Fibroblast of lung (primary cell): ENCODE measurements at regions not wholly inside any gene's neighbourhood (a gene's known extent, or its start where the extent isn't known, plus 50 kb on each side); places are given as distances from the start of the nearest gene placed in this dataset.

Experiments used
- EZH2 ChIP-seq: IDR thresholded peaks from 2 replicates; pipeline ENCODE4 v1.5.1; 2012; ENCODE audit warnings: low read length, control low read depth, mild to moderate bottlenecking; ENCODE audit errors: missing control alignments
- TF ChIP-seq, protein P1 (sequence below), 2 donors: IDR thresholded peaks in 1 of 2; conservative IDR thresholded peaks in 1 of 2; 1 replicate in 1 of 2; 2 replicates in 1 of 2; pipeline ENCODE4 v1.5.1; 2011 to 2012; ENCODE audit warnings: low read length in 2 of 2, control low read depth in 1 of 2, inconsistent platforms in 1 of 2, low read depth in 1 of 2, mild to moderate bottlenecking in 1 of 2

DNA sequence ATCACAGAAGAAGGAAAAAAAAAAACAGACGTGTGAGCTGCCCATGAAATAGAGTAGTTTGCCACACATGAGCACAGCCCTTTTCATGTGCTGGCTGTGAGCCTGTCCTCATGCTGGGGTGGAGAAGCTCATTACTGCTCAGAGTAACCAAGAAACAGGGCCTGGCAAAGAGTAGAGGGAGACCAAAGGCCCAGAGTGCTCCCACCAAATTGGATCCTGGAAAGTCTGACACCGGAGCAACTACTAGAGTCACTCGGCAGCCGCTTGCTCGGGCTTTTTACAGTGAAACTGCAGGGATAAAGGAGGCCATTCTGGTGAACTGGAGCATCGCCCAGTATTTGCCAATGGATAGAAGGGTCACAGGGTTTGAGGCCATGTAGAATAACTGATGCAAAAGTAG lies 64.4 kb upstream of the BARHL2 start:
- TF ChIP-seq, protein P1, sequence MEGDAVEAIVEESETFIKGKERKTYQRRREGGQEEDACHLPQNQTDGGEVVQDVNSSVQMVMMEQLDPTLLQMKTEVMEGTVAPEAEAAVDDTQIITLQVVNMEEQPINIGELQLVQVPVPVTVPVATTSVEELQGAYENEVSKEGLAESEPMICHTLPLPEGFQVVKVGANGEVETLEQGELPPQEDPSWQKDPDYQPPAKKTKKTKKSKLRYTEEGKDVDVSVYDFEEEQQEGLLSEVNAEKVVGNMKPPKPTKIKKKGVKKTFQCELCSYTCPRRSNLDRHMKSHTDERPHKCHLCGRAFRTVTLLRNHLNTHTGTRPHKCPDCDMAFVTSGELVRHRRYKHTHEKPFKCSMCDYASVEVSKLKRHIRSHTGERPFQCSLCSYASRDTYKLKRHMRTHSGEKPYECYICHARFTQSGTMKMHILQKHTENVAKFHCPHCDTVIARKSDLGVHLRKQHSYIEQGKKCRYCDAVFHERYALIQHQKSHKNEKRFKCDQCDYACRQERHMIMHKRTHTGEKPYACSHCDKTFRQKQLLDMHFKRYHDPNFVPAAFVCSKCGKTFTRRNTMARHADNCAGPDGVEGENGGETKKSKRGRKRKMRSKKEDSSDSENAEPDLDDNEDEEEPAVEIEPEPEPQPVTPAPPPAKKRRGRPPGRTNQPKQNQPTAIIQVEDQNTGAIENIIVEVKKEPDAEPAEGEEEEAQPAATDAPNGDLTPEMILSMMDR (conservative IDR thresholded peaks at IDR 0.05 in 1 of 2, IDR thresholded peaks at IDR 0.05 in 1 of 2; ENCODE audit: low read depth in 1 of 2, low read length in 2 of 2): no peak
- TF ChIP-seq EZH2: no peak
